PC-9 (cell line): ENCODE measurements at regions not wholly inside any gene's neighbourhood (a gene's known extent, or its start where the extent isn't known, plus 50 kb on each side); places are given as distances from the start of the nearest gene placed in this dataset.

ENCODE experiments used
- CTCF ChIP-seq: fragments of 200-600 bp; sonication (generic); conservative IDR thresholded peaks from 2 replicates; pipeline ENCODE4 v1.6.1; 2017; ENCODE audit warnings: mixed run types, antibody characterized with exemption, mild to moderate bottlenecking, moderate library complexity
- EZH2 ChIP-seq: fragments of 200-600 bp; sonication (generic); IDR thresholded peaks from 2 replicates; pipeline ENCODE4 v1.8.0; 2017; ENCODE audit warnings: antibody characterized with exemption, low read depth

DNA sequence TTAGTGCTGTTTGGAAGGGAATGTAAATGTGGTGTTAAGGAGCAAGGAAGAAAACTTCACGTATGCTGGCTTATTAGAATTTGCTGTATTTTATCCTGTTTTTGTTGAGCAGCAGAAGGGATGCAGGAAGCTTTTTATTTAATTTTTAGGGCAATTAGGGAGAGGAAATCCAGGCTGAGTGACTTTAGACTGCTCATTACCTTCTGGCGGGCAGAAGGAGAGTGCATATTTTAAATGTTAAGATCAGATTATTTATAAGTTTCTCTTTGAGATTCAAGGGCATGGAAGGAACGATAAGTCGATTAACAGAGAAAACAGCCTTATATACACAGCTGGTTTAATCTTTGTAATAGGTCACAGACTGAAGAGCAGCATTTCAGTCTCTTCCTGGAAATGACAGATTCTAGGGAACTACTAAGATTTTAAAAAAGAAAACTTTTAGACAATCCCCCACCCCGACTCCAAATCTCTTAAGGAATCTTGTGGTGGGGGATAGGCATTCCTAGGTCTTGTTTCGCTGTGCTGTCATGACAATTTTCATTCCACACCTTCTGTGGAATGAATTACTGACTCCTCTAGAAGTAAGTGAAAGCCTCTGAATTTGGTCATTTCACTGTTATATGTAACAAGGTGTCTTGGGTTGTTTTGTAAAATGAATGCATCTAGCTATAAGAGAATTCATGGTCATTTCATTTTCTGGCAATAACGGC, 402.5 kb downstream of the RAPGEF2 start:
- TF ChIP-seq CTCF (no peak), EZH2 (no peak)
